PC-9 (cell line): ENCODE measurements at regions not wholly inside any gene's neighbourhood (a gene's known extent, or its start where the extent isn't known, plus 50 kb on each side); places are given as distances from the start of the nearest gene placed in this dataset.

Experiments
- CTCF ChIP-seq: fragments of 200-600 bp; sonication (generic); conservative IDR thresholded peaks from 2 replicates; pipeline ENCODE4 v1.6.1; 2017; ENCODE audit warnings: mixed run types, antibody characterized with exemption, mild to moderate bottlenecking, moderate library complexity
- EZH2 ChIP-seq: fragments of 200-600 bp; sonication (generic); IDR thresholded peaks from 2 replicates; pipeline ENCODE4 v1.8.0; 2017; ENCODE audit warnings: antibody characterized with exemption, low read depth

DNA sequence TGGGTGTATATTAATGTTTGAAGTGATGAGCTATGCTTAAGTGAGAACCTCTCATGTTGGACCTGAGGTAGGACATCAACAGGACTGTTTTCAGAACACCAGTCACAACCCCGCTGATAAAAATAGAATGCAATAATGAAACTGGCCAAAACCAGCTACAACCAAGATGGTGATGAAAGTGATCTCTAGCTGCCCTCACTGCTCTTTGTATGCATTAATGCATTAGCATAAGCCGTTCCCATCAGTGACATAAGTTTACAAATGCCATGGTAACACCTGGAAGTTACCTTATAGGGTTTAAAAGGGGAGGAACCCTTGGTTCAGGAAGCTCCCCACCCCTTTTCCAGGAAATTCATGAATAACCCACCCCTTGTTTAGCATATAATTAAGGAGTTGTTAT, 672.5 kb upstream of the EEF2KMT start:
- TF ChIP-seq EZH2: no peak
- TF ChIP-seq CTCF: no peak
